CD14-positive monocyte (primary cell): ENCODE measurements at regions not wholly inside any gene's neighbourhood (a gene's known extent, or its start where the extent isn't known, plus 50 kb on each side); places are given as distances from the start of the nearest gene placed in this dataset.

Experiments used
- DNase-seq, 3 donors: peaks; one replicate each; pipeline ENCODE4 v3.0.0-alpha.2; 2011 to 2022
- H2AFZ ChIP-seq: 2 replicates; pipeline ENCODE4 v1.6.0; 2012; ENCODE audit warnings: mild to moderate bottlenecking, low read depth, low read length, inconsistent platforms; ENCODE audit not compliant: insufficient read depth, poor library complexity, severe bottlenecking
- H3K27ac ChIP-seq, 2 donors: 1 replicate in 1 of 2; 2 replicates in 1 of 2; pipeline ENCODE4 v1.5.1; 2012 to 2013; ENCODE audit warnings: low read length in 2 of 2, control low read depth in 1 of 2, inconsistent platforms in 1 of 2, low read depth in 1 of 2, mild to moderate bottlenecking in 1 of 2
- H3K27me3 ChIP-seq, 2 donors: one replicate each; pipeline versions ENCODE4 v1.6.0 to v1.6.1; 2011 to 2013; ENCODE audit warnings: low read length in 2 of 2; ENCODE audit not compliant: control insufficient read depth in 2 of 2, insufficient read depth in 2 of 2
- H3K36me3 ChIP-seq, 2 donors: replicated peaks in 1 of 2; 1 replicate in 1 of 2; 2 replicates in 1 of 2; pipeline versions ENCODE4 v1.5.1 to v1.6.1; 2012 to 2013; ENCODE audit warnings: low read length in 2 of 2, control low read depth in 1 of 2, inconsistent platforms in 1 of 2, mild to moderate bottlenecking in 1 of 2; ENCODE audit not compliant: insufficient read depth in 2 of 2, control insufficient read depth in 1 of 2
- H3K4me1 ChIP-seq, 2 donors: 1 replicate in 1 of 2; 2 replicates in 1 of 2; pipeline versions ENCODE4 v1.5.1 to v1.6.1; 2012 to 2013; ENCODE audit warnings: low read length in 2 of 2, control low read depth in 1 of 2, inconsistent platforms in 1 of 2, mild to moderate bottlenecking in 1 of 2, moderate library complexity in 1 of 2; ENCODE audit not compliant: insufficient read depth in 2 of 2, control insufficient read depth in 1 of 2
- H3K4me2 ChIP-seq: replicated peaks from 2 replicates; pipeline ENCODE3; 2012; ENCODE audit warnings: low read length, moderate library complexity, mild to moderate bottlenecking; ENCODE audit not compliant: poor library complexity, severe bottlenecking; ENCODE audit errors: extremely low read depth
- H3K4me3 ChIP-seq, 3 experiments: fragments of 200-600 bp in 1 of 3; sonication (generic) in 1 of 3; replicated peaks in 1 of 3; 1 replicate in 2 of 3; 2 replicates in 1 of 3; pipeline ENCODE4 v1.5.1; 2011 to 2013; ENCODE audit warnings: low read length in 3 of 3, mild to moderate bottlenecking in 3 of 3, control low read depth in 2 of 3, low read depth in 2 of 3, inconsistent platforms in 1 of 3, moderate library complexity in 1 of 3
- H3K79me2 ChIP-seq: 2 replicates; pipeline ENCODE4 v1.6.0; 2012; ENCODE audit warnings: mild to moderate bottlenecking, control low read depth, inconsistent platforms, low read length, moderate library complexity; ENCODE audit not compliant: insufficient read depth
- H3K9ac ChIP-seq: 2 replicates; pipeline ENCODE4 v1.6.0; 2017; ENCODE audit warnings: low read length, mild to moderate bottlenecking; ENCODE audit not compliant: insufficient read depth, poor library complexity, severe bottlenecking
- H3K9me3 ChIP-seq, 2 donors: replicated peaks in 1 of 2; 1 replicate in 1 of 2; 2 replicates in 1 of 2; pipeline versions ENCODE4 v1.5.1 to v1.6.1; 2012 to 2013; ENCODE audit warnings: low read length in 2 of 2, control low read depth in 1 of 2; ENCODE audit not compliant: control insufficient read depth in 1 of 2, insufficient read depth in 1 of 2
- H4K20me1 ChIP-seq: 2 replicates; pipeline ENCODE4 v1.6.0; 2012; ENCODE audit warnings: mild to moderate bottlenecking, low read length, control low read depth, moderate library complexity; ENCODE audit not compliant: insufficient read depth
- H3K27ac Mint-ChIP-seq, 7 donors: one replicate each; pipeline ENCODE4 v1.8.0; 2020; ENCODE audit warnings: mild to moderate bottlenecking in 7 of 7, mixed read lengths in 7 of 7, moderate library complexity in 6 of 7, inconsistent platforms in 2 of 7
- H3K27me3 Mint-ChIP-seq, 3 donors: one replicate each; pipeline ENCODE4 v1.8.0; 2021 to 2022; ENCODE audit warnings: low read depth in 3 of 3, mild to moderate bottlenecking in 3 of 3, mixed read lengths in 3 of 3, moderate library complexity in 3 of 3, inconsistent platforms in 1 of 3
- H3K36me3 Mint-ChIP-seq, 2 donors: one replicate each; pipeline ENCODE4 v1.8.0; 2020; ENCODE audit warnings: mixed read lengths in 2 of 2, inconsistent platforms in 1 of 2, mild to moderate bottlenecking in 1 of 2
- H3K4me1 Mint-ChIP-seq: one replicate; pipeline ENCODE4 v1.8.0; 2020; ENCODE audit warnings: mild to moderate bottlenecking, mixed read lengths
- H3K4me3 Mint-ChIP-seq, 2 donors: one replicate each; pipeline ENCODE4 v1.8.0; 2020; ENCODE audit warnings: mild to moderate bottlenecking in 2 of 2, mixed read lengths in 2 of 2, moderate library complexity in 1 of 2
- H3K9me3 Mint-ChIP-seq, 7 donors: one replicate each; pipeline ENCODE4 v1.8.0; 2020 to 2022; ENCODE audit warnings: mixed read lengths in 7 of 7, mild to moderate bottlenecking in 6 of 7, moderate library complexity in 6 of 7, inconsistent platforms in 2 of 7
- CTCF ChIP-seq: fragments of 200-600 bp; IDR thresholded peaks from one replicate; pipeline ENCODE4 v1.8.0; 2022; ENCODE audit warnings: antibody characterized with exemption, mild to moderate bottlenecking
- WGBS: methylation state at CpG from one replicate; pipeline ENCODE4 v1.1.5; 2013; ENCODE audit warnings: missing lambda C conversion rate; ENCODE audit not compliant: insufficient coverage; 5-methylcytosine and 5-hydroxymethylcytosine counted together
- intact Hi-C, 2 donors: fragments of 100-400 bp; cut with micrococcal nuclease; formaldehyde crosslinking; loops; one replicate each; pipeline versions ENCODE4 v1.15.0 to v1.15.1; 2023

- Histone ChIP-seq H2AFZ (no peak overlapping the region), H3K4me1 (no peaks in the 10 kb centered on the region), H3K79me2 (no peaks in the 10 kb centered on the region), H3K36me3 (no peaks in the 10 kb centered on the region), H3K27me3 (peaks cover 0 to 3% of the 10 kb centered on the region in 2 donors), H3K4me2 (no peak overlapping the region), H4K20me1 (no peaks in the 10 kb centered on the region), H3K9ac (no peak overlapping the region), H3K4me3 (no peak overlapping the region), H3K9me3 (peaks cover 8 to 14% of the 10 kb centered on the region in 2 donors), H3K27ac (no peak overlapping the region)
- no peak for TF ChIP-seq CTCF
- Mint-ChIP-seq H3K4me1 (no peaks in the 10 kb centered on the region), H3K4me3 (no peak overlapping the region), H3K27ac (no peak overlapping the region), H3K36me3 (no peaks in the 10 kb centered on the region), H3K27me3 (peaks cover 6 to 17% (median 9%) of the 10 kb centered on the region in 3 donors), H3K9me3 (peaks cover 3 to 14% (median 14%) of the 10 kb centered on the region in 7 donors)
- intact Hi-C loops, result no loop called here
- DNase-seq, result no peak
- 98% methylated on average over 4 of the region's 7 CpGs for WGBS
Observed at GRCh38 chr1:2943686-2944260, 77.5 kb upstream of the ACTRT2 start.

GRCh38 chr1:2944705-2945104, 76.6 kb upstream of the ACTRT2 start:
- peaks cover 0 to 3% of the 10 kb centered on the region in 2 donors for H3K27me3 ChIP-seq
- 82% methylated on average over 4 of the region's 4 CpGs for WGBS
- no peaks in the 10 kb centered on the region for H3K4me1 Mint-ChIP-seq

More at GRCh38 chr1:2944705-2945104, 76.6 kb upstream of the ACTRT2 start:
- H3K27me3 Mint-ChIP-seq, result peaks cover 6 to 17% (median 8%) of the 10 kb centered on the region in 3 donors
- H3K4me3 Mint-ChIP-seq, result no peak overlapping the region
- H3K4me3 ChIP-seq, result no peak overlapping the region
- no peaks in the 10 kb centered on the region for H4K20me1 ChIP-seq
- H3K79me2 ChIP-seq, result no peaks in the 10 kb centered on the region
- H3K9me3 ChIP-seq, result peaks cover 8 to 14% of the 10 kb centered on the region in 2 donors
- TF ChIP-seq CTCF, result no peak
- H2AFZ ChIP-seq, result no peak overlapping the region
- DNase-seq, result no peak
- intact Hi-C loops, result no loop called here
- no peak overlapping the region for H3K27ac ChIP-seq
- peaks cover 3 to 14% (median 12%) of the 10 kb centered on the region in 7 donors for H3K9me3 Mint-ChIP-seq
- no peaks in the 10 kb centered on the region for H3K36me3 Mint-ChIP-seq
- no peaks in the 10 kb centered on the region for H3K4me1 ChIP-seq
- no peak overlapping the region for H3K27ac Mint-ChIP-seq
- no peak overlapping the region for H3K9ac ChIP-seq
- H3K4me2 ChIP-seq, result no peak overlapping the region
- no peaks in the 10 kb centered on the region for H3K36me3 ChIP-seq
